IMR-90 (cell line): ENCODE measurements at regions not wholly inside any gene's neighbourhood (a gene's known extent, or its start where the extent isn't known, plus 50 kb on each side); places are given as distances from the start of the nearest gene placed in this dataset.
A peak's percentile ranks its signal among the peaks of the same experiment; 100 is the strongest.

ENCODE experiments used
- ATAC-seq: fragments of 200-7000 bp; cut with Tn5 transposase; 2 replicates; pipeline ENCODE4 v1.9.1; 2020; ENCODE audit warnings: low read depth, mild to moderate bottlenecking, moderate library complexity
- BruUV-seq: library from RNA; stranded (reverse); fragments of 400-500 nt; replicated peaks from 2 replicates; lab custom pipeline; 2021; lab: Mats Ljungman, UMichigan
- CTCF ChIA-PET: fragments of 300-600 bp; formaldehyde crosslinking; extraction: SDS; loops from one replicate; lab custom pipeline; 2021; ENCODE audit warnings: antibody characterized with exemption; lab: Yijun Ruan, JAX
- POLR2A ChIA-PET: fragments of 300-600 bp; sonication (Branson Sonifier 250); formaldehyde crosslinking; loops from one replicate; lab custom pipeline; 2022; ENCODE audit warnings: antibody characterized with exemption; ENCODE audit not compliant: unreplicated experiment; lab: Charles Lee
- DNase-seq: peaks from one replicate; pipeline ENCODE4 v3.0.0; 2013
- H2AFZ ChIP-seq: replicated peaks from 2 replicates; pipeline ENCODE3; 2013; ENCODE audit warnings: low read length, mild to moderate bottlenecking; ENCODE audit not compliant: poor library complexity
- H2AK5ac ChIP-seq: 2 replicates; pipeline ENCODE4 v1.6.1; 2013; ENCODE audit warnings: low read depth, low read length, inconsistent platforms
- H2AK9ac ChIP-seq: replicated peaks from 2 replicates; pipeline ENCODE3; 2013; ENCODE audit warnings: mild to moderate bottlenecking, low read depth, low read length, moderate library complexity; ENCODE audit not compliant: poor library complexity
- H2BK120ac ChIP-seq: 2 replicates; pipeline ENCODE4 v1.6.1; 2013; ENCODE audit warnings: low read depth, low read length, inconsistent platforms
- H2BK15ac ChIP-seq: 3 replicates; pipeline ENCODE4 v1.6.1; 2013; ENCODE audit warnings: low read depth, low read length, inconsistent platforms
- H2BK20ac ChIP-seq: 2 replicates; pipeline ENCODE4 v1.6.1; 2013; ENCODE audit warnings: low read depth, mild to moderate bottlenecking, inconsistent platforms, low read length, moderate library complexity
- H2BK5ac ChIP-seq: 2 replicates; pipeline ENCODE4 v1.6.1; 2013; ENCODE audit warnings: mild to moderate bottlenecking, low read depth, low read length, inconsistent platforms; ENCODE audit not compliant: poor library complexity, severe bottlenecking
- H3K14ac ChIP-seq: replicated peaks from 2 replicates; pipeline ENCODE4 v1.6.1; 2013; ENCODE audit warnings: low read depth, low read length, inconsistent platforms
- H3K18ac ChIP-seq: 2 replicates; pipeline ENCODE4 v1.6.1; 2013; ENCODE audit warnings: low read depth, low read length, control low read depth
- H3K23ac ChIP-seq: 2 replicates; pipeline ENCODE4 v1.6.1; 2013; ENCODE audit warnings: low read depth, low read length, inconsistent platforms
- H3K27ac ChIP-seq: 2 replicates; pipeline ENCODE4 v1.5.1; 2013; ENCODE audit warnings: mild to moderate bottlenecking, control low read depth, low read length; ENCODE audit not compliant: insufficient read depth
- H3K27me3 ChIP-seq: 2 replicates; pipeline ENCODE4 v1.6.1; 2013; ENCODE audit warnings: low read length; ENCODE audit not compliant: control insufficient read depth, insufficient read depth
- H3K36me3 ChIP-seq: 2 replicates; pipeline ENCODE4 v1.6.1; 2013; ENCODE audit warnings: low read length, mixed read lengths; ENCODE audit not compliant: control insufficient read depth, insufficient read depth
- H3K4ac ChIP-seq: 2 replicates; pipeline ENCODE4 v1.6.1; 2013; ENCODE audit warnings: low read depth, low read length, inconsistent platforms
- H3K4me1 ChIP-seq: 2 replicates; pipeline ENCODE4 v1.6.1; 2013; ENCODE audit warnings: low read length, mixed read lengths; ENCODE audit not compliant: control insufficient read depth, insufficient read depth
- H3K4me2 ChIP-seq: 2 replicates; pipeline ENCODE4 v1.6.1; 2013; ENCODE audit warnings: low read depth, mild to moderate bottlenecking, control low read depth, low read length, moderate library complexity
- H3K4me3 ChIP-seq: 2 replicates; pipeline ENCODE4 v1.5.1; 2013; ENCODE audit warnings: low read depth, mild to moderate bottlenecking, control low read depth, low read length, moderate library complexity; ENCODE audit not compliant: insufficient read depth
- H3K56ac ChIP-seq: 2 replicates; pipeline ENCODE4 v1.6.1; 2013; ENCODE audit warnings: low read length, inconsistent platforms; ENCODE audit not compliant: insufficient read depth; ENCODE audit errors: extremely low read depth
- H3K79me1 ChIP-seq, 2 experiments: 2 replicates each; pipeline ENCODE4 v1.6.1; 2013; ENCODE audit warnings: low read length in 2 of 2, inconsistent platforms in 1 of 2, low read depth in 1 of 2
- H3K9ac ChIP-seq: 2 replicates; pipeline ENCODE4 v1.6.1; 2013; ENCODE audit warnings: low read depth, low read length, control low read depth
- H3K9me1 ChIP-seq: 2 replicates; pipeline ENCODE4 v1.6.1; 2013; ENCODE audit warnings: low read length, inconsistent platforms; ENCODE audit not compliant: insufficient read depth
- H3K9me3 ChIP-seq: 2 replicates; pipeline ENCODE4 v1.6.1; 2013; ENCODE audit warnings: low read length; ENCODE audit not compliant: control insufficient read depth, insufficient read depth
- H4K20me1 ChIP-seq: 2 replicates; pipeline ENCODE4 v1.6.1; 2013; ENCODE audit warnings: low read length, inconsistent platforms; ENCODE audit not compliant: insufficient read depth
- H4K5ac ChIP-seq: 2 replicates; pipeline ENCODE4 v1.6.1; 2013; ENCODE audit warnings: mild to moderate bottlenecking, low read depth, low read length, control low read depth
- H4K8ac ChIP-seq, 2 experiments: 2 replicates each; pipeline ENCODE4 v1.6.1; 2013; ENCODE audit warnings: low read depth in 2 of 2, low read length in 2 of 2, control low read depth in 1 of 2, inconsistent platforms in 1 of 2
- H4K91ac ChIP-seq: 2 replicates; pipeline ENCODE4 v1.6.1; 2013; ENCODE audit warnings: low read depth, low read length, inconsistent platforms; ENCODE audit not compliant: insufficient read depth
- BHLHE40 ChIP-seq: fragments of 150-350 bp; IDR thresholded peaks from 2 replicates; pipeline ENCODE4 v1.6.1; 2016; ENCODE audit warnings: mild to moderate bottlenecking, low read depth, low read length
- CHD1 ChIP-seq: IDR thresholded peaks from 2 replicates; pipeline ENCODE4 v1.6.1; 2012; ENCODE audit warnings: low read depth, low read length, improper control_type of control experiment
- FOS ChIP-seq: fragments of 150-350 bp; IDR thresholded peaks from 2 replicates; pipeline ENCODE4 v1.6.1; 2016; ENCODE audit warnings: low read depth, low read length
- MXI1 ChIP-seq: IDR thresholded peaks from 2 replicates; pipeline ENCODE4 v1.6.1; 2012; ENCODE audit warnings: low read depth, mild to moderate bottlenecking, low read length, moderate library complexity, borderline replicate concordance
- NFE2L2 ChIP-seq: fragments of 150-350 bp; IDR thresholded peaks from 2 replicates; pipeline ENCODE4 v1.6.1; 2016; ENCODE audit warnings: low read depth, mild to moderate bottlenecking, low read length
- POLR2A ChIP-seq: IDR thresholded peaks from 2 replicates; pipeline ENCODE4 v1.6.1; 2012; ENCODE audit warnings: mild to moderate bottlenecking, low read depth, low read length
- RCOR1 ChIP-seq: IDR thresholded peaks from 2 replicates; pipeline ENCODE4 v1.6.1; 2012; ENCODE audit warnings: mild to moderate bottlenecking, low read length, improper control_type of control experiment; ENCODE audit not compliant: insufficient replicate concordance
- RFX5 ChIP-seq: IDR thresholded peaks from 2 replicates; pipeline ENCODE4 v1.8.0; 2012; ENCODE audit warnings: low read depth, mild to moderate bottlenecking, low read length, moderate library complexity
- SMC3 ChIP-seq: fragments of 150-350 bp; IDR thresholded peaks from 2 replicates; pipeline ENCODE4 v1.6.1; 2016; ENCODE audit warnings: low read depth, mild to moderate bottlenecking, antibody characterized with exemption, low read length, moderate library complexity
- WGBS, 2 experiments: methylation state at CpG; one replicate each; pipeline versions ENCODE4 v1.1.5 to v1.1.7; 2013; ENCODE audit warnings: missing lambda C conversion rate in 2 of 2; ENCODE audit not compliant: insufficient read length in 1 of 2; ENCODE audit errors: extremely low coverage in 2 of 2; 5-methylcytosine and 5-hydroxymethylcytosine counted together
- dilution Hi-C: fragments of 300-500 bp; cut with HindIII; formaldehyde crosslinking; loops from one replicate; pipeline ENCODE4 v1.14.3; 2018; ENCODE audit warnings: low sequenced_read_pairs; ENCODE audit not compliant: unreplicated experiment
- in situ Hi-C: fragments of 300-500 bp; cut with MboI; formaldehyde crosslinking; loops from 3 replicates; pipeline ENCODE4 v1.14.3; 2019; ENCODE audit warnings: low sequenced_read_pairs, inconsistent platforms, mixed read lengths
- intact Hi-C: fragments of 100-400 bp; cut with micrococcal nuclease; formaldehyde crosslinking; loops from 2 replicates; pipeline ENCODE4 v1.10.0; 2022

- ATAC-seq, result no peak
- Histone ChIP-seq H2BK120ac (no peak overlapping the region), H3K18ac (peak overlapping the region; percentile 9; the same call in 1 of the 2 replicates), H3K4me2 (no peak overlapping the region), H4K8ac (no peak overlapping the region), H3K27me3 (no peaks in the 10 kb centered on the region), H3K56ac (no peak overlapping the region), H2AK9ac (no peak overlapping the region), H3K9me3 (no peaks in the 10 kb centered on the region), H2BK20ac (no peak overlapping the region), H3K4me1 (peaks cover 5% of the 10 kb centered on the region; the same call in 1 of the 2 replicates), H3K4ac (no peak overlapping the region), H2BK5ac (no peak overlapping the region), H3K14ac (no peak overlapping the region), H2AFZ (no peak overlapping the region), H3K9me1 (no peaks in the 10 kb centered on the region), H4K91ac (no peak overlapping the region), H2BK15ac (no peak overlapping the region), H4K5ac (no peak overlapping the region; the same call in 1 of the 2 replicates), H3K23ac (no peak overlapping the region), H3K27ac (no peak overlapping the region; the same call in 1 of the 2 replicates), H3K79me1 (no peaks in the 10 kb centered on the region), H2AK5ac (no peak overlapping the region), H3K9ac (no peak overlapping the region), H3K36me3 (no peaks in the 10 kb centered on the region), H3K4me3 (no peak overlapping the region), H4K20me1 (no peaks in the 10 kb centered on the region)
- intact Hi-C loops (no loop called here), in situ Hi-C loops (no loop called here), dilution Hi-C loops (no loop called here)
- no TSS peak for BruUV-seq
- CTCF ChIA-PET, result interaction anchor here (0.6 kb wide), 1 partner anchor 853 kb away, joined by 3 read pairs; no protein-coding TSS in a partner anchor
- no peak for DNase-seq
- no CpG with 5 or more reads among the region's 3 CpGs for WGBS, 2 experiments
- POLR2A ChIA-PET, result no interaction called here
- no peak for TF ChIP-seq CHD1
- no peak for TF ChIP-seq MXI1
- no peak for TF ChIP-seq FOS
- TF ChIP-seq RCOR1, result no peak
- TF ChIP-seq SMC3, result no peak
- no peak for TF ChIP-seq NFE2L2
- no peak for TF ChIP-seq BHLHE40
- TF ChIP-seq POLR2A, result no peak
- TF ChIP-seq RFX5, result no peak
These were observed 160.5 kb upstream of the ADAMTS9 start for GRCh38 chr3:64848127-64848800.
